ENCODE measurements at regions not wholly inside any gene's neighbourhood (a gene's known extent, or its start where the extent isn't known, plus 50 kb on each side); places are given as distances from the start of the nearest gene placed in this dataset.

DNA sequence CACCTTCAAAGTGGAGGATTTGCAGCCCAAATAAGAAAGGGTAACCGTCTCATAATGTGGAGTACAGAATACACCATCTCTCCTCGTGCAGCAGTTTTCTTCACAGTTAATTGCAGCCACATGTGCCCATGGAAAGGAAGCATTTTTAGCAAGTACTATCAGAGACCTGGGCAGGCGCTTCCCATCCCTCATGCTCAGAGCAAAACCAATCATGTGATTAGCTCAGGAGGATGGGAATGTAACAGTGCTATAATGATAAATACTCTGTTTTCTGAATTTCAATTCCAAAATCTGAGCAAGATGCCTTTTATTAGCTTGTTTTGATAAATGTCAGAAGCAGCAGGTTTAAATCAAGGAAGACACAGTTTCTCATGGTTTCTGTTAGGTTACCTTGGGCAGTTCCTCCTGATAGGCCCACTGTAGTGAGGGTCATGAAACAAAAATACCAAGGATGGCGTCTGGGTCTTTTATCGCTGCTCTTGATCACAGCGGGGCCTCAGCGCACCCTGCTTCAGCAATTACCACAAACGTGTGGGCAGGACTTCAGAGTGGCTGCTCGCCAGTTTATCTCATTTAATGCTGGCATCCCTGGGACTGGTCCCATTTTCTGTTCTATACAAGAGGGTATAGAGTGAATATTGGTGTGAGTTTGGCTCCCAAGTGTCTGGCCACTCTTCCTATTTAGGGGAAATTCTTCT is 92.6 kb upstream of the VGLL4 start:
- ChIA-PET POLR2A (ENCODE audit: partially characterized antibody) (interaction anchor here (1.0 kb wide), 1 partner anchor 11 kb away, joined by 3 read pairs; no protein-coding TSS in a partner anchor), CTCF (ENCODE audit: partially characterized antibody) (interaction anchor here (0.6 to 1.0 kb wide), 3 partner anchors 38 to 140 kb away, joined by 3 read pairs; no protein-coding TSS in a partner anchor)
- no peak for FAIRE-seq
- TF ChIP-seq EGR1 (IDR thresholded peaks at IDR 0.05; ENCODE audit: borderline replicate concordance, low read depth, low read length) (no peak), RBBP5 (IDR thresholded peaks at IDR 0.05; ENCODE audit: borderline replicate concordance, low read depth, low read length) (no peak), HDAC6 (IDR thresholded peaks at IDR 0.05; ENCODE audit: low read depth, low read length) (no peak), PHF8 (conservative IDR thresholded peaks at IDR 0.05; ENCODE audit: low read depth, low read length) (no peak), CHD2 (IDR thresholded peaks at IDR 0.05; ENCODE audit: low read length) (no peak), JUND (IDR thresholded peaks at IDR 0.05; ENCODE audit: low read length) (no peak), POLR2AphosphoS5 (IDR thresholded peaks at IDR 0.05; ENCODE audit: low read depth, low read length) (no peak), CHD1 (IDR thresholded peaks at IDR 0.05; ENCODE audit: low read depth, low read length) (no peak)

More for the DNA sequence above, 92.6 kb upstream of the VGLL4 start:
- no peak overlapping the region for H3K27ac ChIP-seq (ENCODE audit: low read depth, low read length)
- H2BK120ac ChIP-seq (replicated peaks; ENCODE audit: low read depth, low read length) = no peak overlapping the region
- no peaks in the 10 kb centered on the region for H3K9me3 ChIP-seq (ENCODE audit: insufficient read depth in 2 of 2, low read depth in 1 of 2, low read length in 1 of 2)
- no peak overlapping the region; the same call in 1 of the 2 replicates for H2AFZ ChIP-seq (ENCODE audit: low read length)
- no peak overlapping the region for H2BK20ac ChIP-seq (ENCODE audit: low read length)
- no peak overlapping the region for H3K4me3 ChIP-seq (ENCODE audit: extremely low read depth in 1 of 4, insufficient read depth in 2 of 4, low read depth in 3 of 4, low read length in 4 of 4)
- no peak overlapping the region for H2BK5ac ChIP-seq (ENCODE audit: low read depth, low read length)
- no peak overlapping the region for H3K14ac ChIP-seq (ENCODE audit: insufficient read length)
- H4K8ac ChIP-seq (ENCODE audit: extremely low read depth, insufficient read depth, low read length) = no peak overlapping the region
- H3K4me1 ChIP-seq (replicated peaks in 1 of 4; ENCODE audit: control insufficient read depth in 3 of 4, insufficient read depth in 4 of 4, low read length in 3 of 4) = no peaks in the 10 kb centered on the region
- H3K23ac ChIP-seq (ENCODE audit: insufficient read length) = no peak overlapping the region
- H3K79me1 ChIP-seq (ENCODE audit: low read depth, low read length) = no peaks in the 10 kb centered on the region
- WGBS, 2 experiments (ENCODE audit: extremely low coverage in 1 of 2, insufficient coverage in 1 of 2, insufficient read length in 1 of 2, insufficient replicate concordance in 2 of 2, low coverage in 1 of 2, low lambda C conversion rate in 2 of 2, missing lambda C conversion rate in 1 of 2) = 89% methylated on average over 9 of the region's 9 CpGs; no CpG with 5 or more reads in 1 of the 2 experiments
- no peak for DNase-seq (ENCODE audit: low read depth in 1 of 2, low spot score in 2 of 2)
- no peak overlapping the region for H2AK5ac ChIP-seq (ENCODE audit: low read depth, low read length)
- H3K27me3 ChIP-seq (replicated peaks in 1 of 4; ENCODE audit: control insufficient read depth in 3 of 4, extremely low read depth in 1 of 4, insufficient read depth in 3 of 4, low read length in 3 of 4) = no peaks in the 10 kb centered on the region
- no peaks in the 10 kb centered on the region for H3K23me2 ChIP-seq (ENCODE audit: low read depth, low read length)
- no peak overlapping the region for H3K4ac ChIP-seq (replicated peaks; ENCODE audit: insufficient read length, low read depth, low read length)
- H3K56ac ChIP-seq (replicated peaks; ENCODE audit: insufficient read length, low read depth, low read length) = no peak overlapping the region
- H3K9ac ChIP-seq (replicated peaks in 1 of 4; ENCODE audit: extremely low read depth in 1 of 4, low read depth in 3 of 4, low read length in 3 of 4) = no peak overlapping the region
- H4K91ac ChIP-seq (replicated peaks; ENCODE audit: insufficient read length, low read length) = no peak overlapping the region
- no peak overlapping the region for H2BK15ac ChIP-seq (ENCODE audit: low read length)
- no peaks in the 10 kb centered on the region for H3K79me2 ChIP-seq (ENCODE audit: control insufficient read depth in 1 of 2, insufficient read depth in 2 of 2, low read length in 2 of 2)
- no peak overlapping the region for H2BK12ac ChIP-seq (ENCODE audit: low read depth, low read length)
- no peaks in the 10 kb centered on the region for H3K36me3 ChIP-seq (ENCODE audit: control insufficient read depth in 2 of 4, insufficient read depth in 4 of 4, low read length in 3 of 4)
- no peak overlapping the region for H4K5ac ChIP-seq (ENCODE audit: insufficient read length, low read depth, low read length)
- H4K20me1 ChIP-seq (replicated peaks in 1 of 2; ENCODE audit: control insufficient read depth in 1 of 2, insufficient read depth in 2 of 2, low read length in 2 of 2) = no peaks in the 10 kb centered on the region
- H3K4me2 ChIP-seq (ENCODE audit: insufficient read depth in 1 of 2, low read depth in 2 of 2, low read length in 2 of 2) = no peak overlapping the region
- no peak overlapping the region for H3K18ac ChIP-seq (ENCODE audit: extremely low read depth, low read length)
